Testis (tissue), 2 donors: ENCODE measurements at regions not wholly inside any gene's neighbourhood (a gene's known extent, or its start where the extent isn't known, plus 50 kb on each side); places are given as distances from the start of the nearest gene placed in this dataset.
A peak's percentile ranks its signal among the peaks of the same experiment; 100 is the strongest.

Source experiments
- DNase-seq: peaks from one replicate; pipeline ENCODE4 v3.0.0-alpha.2; 2019
- H3K27ac ChIP-seq, 2 donors: fragments of 200-600 bp; sonication (generic); one replicate each; pipeline ENCODE4 v1.5.1; 2019
- H3K27me3 ChIP-seq: fragments of 200-600 bp; sonication (generic); one replicate; pipeline ENCODE4 v1.5.1; 2019
- H3K36me3 ChIP-seq: fragments of 200-600 bp; sonication (generic); one replicate; pipeline ENCODE4 v1.5.1; 2017; ENCODE audit warnings: low read depth; ENCODE audit errors: missing control alignments
- H3K4me1 ChIP-seq: fragments of 200-600 bp; sonication (generic); one replicate; pipeline ENCODE4 v1.5.1; 2019
- H3K4me3 ChIP-seq, 2 donors: fragments of 200-600 bp; sonication (generic); one replicate each; pipeline ENCODE4 v1.5.1; 2017 to 2019
- H3K9me3 ChIP-seq: fragments of 200-600 bp; sonication (generic); one replicate; pipeline ENCODE4 v1.5.1; 2017
- CTCF ChIP-seq, 3 experiments: fragments of 450-650 bp in 2 of 3; fragments of 200-600 bp in 1 of 3; sonication (generic) in 1 of 3; IDR thresholded peaks; one replicate each; pipeline ENCODE4 v1.5.1; 2016 to 2019; ENCODE audit warnings: antibody characterized with exemption in 3 of 3, mild to moderate bottlenecking in 2 of 3, moderate library complexity in 1 of 3
- POLR2A ChIP-seq: fragments of 450-650 bp; IDR thresholded peaks from one replicate; pipeline ENCODE4 v1.6.1; 2017; ENCODE audit warnings: antibody characterized with exemption, mild to moderate bottlenecking, moderate library complexity
- WGBS, 2 donors: methylation state at CpG; one replicate each; pipeline ENCODE4 v1.1.5; 2018; 5-methylcytosine and 5-hydroxymethylcytosine counted together
- intact Hi-C: fragments of 100-400 bp; cut with DNase I; formaldehyde crosslinking; loops from one replicate; pipeline ENCODE4 v1.15.1; 2023; ENCODE audit warnings: low total_unique reads

- H3K4me1 ChIP-seq = no peaks in the 10 kb centered on the region
- H3K9me3 ChIP-seq = no peaks in the 10 kb centered on the region
- TF ChIP-seq CTCF (IDR thresholded peaks at IDR 0.05) = no peak
- TF ChIP-seq POLR2A = no peak
- no peak overlapping the region for H3K27ac ChIP-seq
- WGBS, 2 donors = 53 to 60% methylated on average over 1 of the region's 1 CpG
- intact Hi-C loops = no loop called here
- no peak overlapping the region for H3K4me3 ChIP-seq
- no peaks in the 10 kb centered on the region for H3K27me3 ChIP-seq
- H3K36me3 ChIP-seq = no peaks in the 10 kb centered on the region
- no peak for DNase-seq
These were observed 580.7 kb downstream of the KIF4B start for GRCh38 chr5:155594270-155594669.

- H3K36me3 ChIP-seq = no peaks in the 10 kb centered on the region
- H3K27me3 ChIP-seq = no peaks in the 10 kb centered on the region
- no peak for DNase-seq
- H3K27ac ChIP-seq = no peak overlapping the region
- no peak overlapping the region for H3K4me3 ChIP-seq
- no peaks in the 10 kb centered on the region for H3K9me3 ChIP-seq
- no peak for TF ChIP-seq POLR2A
- TF ChIP-seq CTCF (IDR thresholded peaks at IDR 0.05) = no peak
- WGBS, 2 donors = 71 to 85% methylated on average over 2 of the region's 2 CpGs
- H3K4me1 ChIP-seq = no peaks in the 10 kb centered on the region
- intact Hi-C loops = no loop called here
These were observed 582.2 kb downstream of the KIF4B start for GRCh38 chr5:155595791-155596190.

- H3K36me3 ChIP-seq = no peaks in the 10 kb centered on the region
- TF ChIP-seq POLR2A (no peak), CTCF (IDR thresholded peaks at IDR 0.05) (no peak)
- H3K27me3 ChIP-seq = no peaks in the 10 kb centered on the region
- H3K27ac ChIP-seq = no peak overlapping the region
- H3K4me1 ChIP-seq = no peaks in the 10 kb centered on the region
- intact Hi-C loops = no loop called here
- 71 to 87% methylated on average over 4 of the region's 4 CpGs for WGBS, 2 donors
- H3K9me3 ChIP-seq = no peaks in the 10 kb centered on the region
- DNase-seq = no peak
- H3K4me3 ChIP-seq = no peak overlapping the region
These were observed 585.0 kb downstream of the KIF4B start for GRCh38 chr5:155598552-155598951.

- no peak for DNase-seq
- TF ChIP-seq CTCF (IDR thresholded peaks at IDR 0.05) (no peak), POLR2A (no peak)
These were observed 592.4 kb downstream of the KIF4B start for GRCh38 chr5:155605920-155606319.

GRCh38 chr5:155616779-155617392 lies 603.3 kb downstream of the KIF4B start:
- Histone ChIP-seq H3K9me3 (no peaks in the 10 kb centered on the region), H3K27me3 (no peaks in the 10 kb centered on the region), H3K4me1 (no peaks in the 10 kb centered on the region), H3K27ac (no peak overlapping the region), H3K4me3 (no peak overlapping the region), H3K36me3 (no peaks in the 10 kb centered on the region)
- TF ChIP-seq POLR2A = no peak
- peak in 2 of 3 experiments; percentile 45 to 61 for TF ChIP-seq CTCF (IDR thresholded peaks at IDR 0.05)
- intact Hi-C loops = no loop called here
- DNase-seq = peak; percentile 41
- 53 to 55% methylated on average over 4 of the region's 4 CpGs for WGBS, 2 donors

More at GRCh38 chr5:155605920-155606319, 592.4 kb downstream of the KIF4B start:
- no peaks in the 10 kb centered on the region for H3K27me3 ChIP-seq
- 83 to 89% methylated on average over 1 of the region's 1 CpG for WGBS, 2 donors
- H3K36me3 ChIP-seq = no peaks in the 10 kb centered on the region
- H3K4me1 ChIP-seq = no peaks in the 10 kb centered on the region
- no peak overlapping the region for H3K4me3 ChIP-seq
- no peak overlapping the region for H3K27ac ChIP-seq
- no peaks in the 10 kb centered on the region for H3K9me3 ChIP-seq
- intact Hi-C loops = no loop called here
